H1 (cell line): ENCODE measurements at regions not wholly inside any gene's neighbourhood (a gene's known extent, or its start where the extent isn't known, plus 50 kb on each side); places are given as distances from the start of the nearest gene placed in this dataset.

Experiments
- CTCF ChIA-PET: fragments of 300-600 bp; sonication (Branson Sonifier 250); formaldehyde crosslinking; loops from one replicate; lab custom pipeline; 2021; ENCODE audit not compliant: partially characterized antibody; lab: Charles Lee
- POLR2A ChIA-PET: fragments of 300-600 bp; sonication (Branson Sonifier 250); formaldehyde crosslinking; loops from one replicate; lab custom pipeline; 2021; ENCODE audit warnings: inconsistent platforms; ENCODE audit not compliant: partially characterized antibody; lab: Charles Lee
- DNase-seq, 2 experiments: peaks; one replicate each; pipeline versions ENCODE4 v3.0.0 to v3.0.0-alpha.2; 2010 to 2022; ENCODE audit warnings: low spot score in 2 of 2, low read depth in 1 of 2, mixed read lengths in 1 of 2
- FAIRE-seq: peaks from 2 replicates; lab custom pipeline; 2011; peaks lifted over from hg19 to GRCh38; lab: Jason Lieb, UNC
- H2AFZ ChIP-seq: 2 replicates; pipeline ENCODE4 v1.8.1; 2012; ENCODE audit warnings: low read length, inconsistent platforms
- H2AK5ac ChIP-seq: 2 replicates; pipeline ENCODE4 v1.6.1; 2013; ENCODE audit warnings: low read depth, low read length
- H2BK120ac ChIP-seq: replicated peaks from 2 replicates; pipeline ENCODE3; 2013; ENCODE audit warnings: low read depth, low read length, inconsistent platforms
- H2BK12ac ChIP-seq: 2 replicates; pipeline ENCODE4 v1.6.1; 2013; ENCODE audit warnings: low read depth, low read length
- H2BK15ac ChIP-seq: 2 replicates; pipeline ENCODE4 v1.6.1; 2013; ENCODE audit warnings: low read length
- H2BK20ac ChIP-seq: 2 replicates; pipeline ENCODE4 v1.6.1; 2013; ENCODE audit warnings: low read length
- H2BK5ac ChIP-seq: 2 replicates; pipeline ENCODE4 v1.6.1; 2013; ENCODE audit warnings: low read depth, low read length
- H3K14ac ChIP-seq: 2 replicates; pipeline ENCODE4 v1.6.1; 2013; ENCODE audit warnings: inconsistent platforms; ENCODE audit not compliant: insufficient read length
- H3K18ac ChIP-seq: 2 replicates; pipeline ENCODE4 v1.6.1; 2013; ENCODE audit warnings: low read length; ENCODE audit errors: extremely low read depth
- H3K23ac ChIP-seq: 2 replicates; pipeline ENCODE4 v1.6.1; 2013; ENCODE audit warnings: inconsistent platforms; ENCODE audit not compliant: insufficient read length
- H3K23me2 ChIP-seq: 2 replicates; pipeline ENCODE4 v1.6.1; 2013; ENCODE audit warnings: low read depth, low read length
- H3K27ac ChIP-seq: 2 replicates; pipeline ENCODE4 v1.6.1; 2011; ENCODE audit warnings: low read depth, low read length, inconsistent platforms
- H3K27me3 ChIP-seq, 4 experiments: replicated peaks in 1 of 4; 1 replicate in 1 of 4; 2 replicates in 3 of 4; pipeline versions ENCODE4 v1.6.1 to v1.8.1; 2011 to 2013; ENCODE audit warnings: low read length in 3 of 4, mild to moderate bottlenecking in 3 of 4, inconsistent platforms in 2 of 4, mixed read lengths in 2 of 4, moderate library complexity in 1 of 4; ENCODE audit not compliant: control insufficient read depth in 3 of 4, insufficient read depth in 3 of 4; ENCODE audit errors: extremely low read depth in 1 of 4
- H3K36me3 ChIP-seq, 4 experiments: 2 replicates each; pipeline versions ENCODE4 v1.6.1 to v1.8.1; 2011 to 2013; ENCODE audit warnings: mild to moderate bottlenecking in 4 of 4, low read length in 3 of 4, moderate library complexity in 2 of 4, control low read depth in 1 of 4, inconsistent platforms in 1 of 4; ENCODE audit not compliant: insufficient read depth in 4 of 4, control insufficient read depth in 2 of 4
- H3K4ac ChIP-seq: replicated peaks from 2 replicates; pipeline ENCODE3; 2013; ENCODE audit warnings: low read length, low read depth, mixed read lengths, inconsistent platforms; ENCODE audit not compliant: insufficient read length
- H3K4me1 ChIP-seq, 4 experiments: replicated peaks in 1 of 4; 1 replicate in 1 of 4; 2 replicates in 3 of 4; pipeline versions ENCODE4 v1.6.1 to v1.8.1; 2011 to 2013; ENCODE audit warnings: low read length in 3 of 4, inconsistent platforms in 2 of 4, mixed read lengths in 1 of 4; ENCODE audit not compliant: insufficient read depth in 4 of 4, control insufficient read depth in 3 of 4
- H3K4me2 ChIP-seq, 2 experiments: 2 replicates each; pipeline versions ENCODE4 v1.6.1 to v1.8.1; 2011 to 2013; ENCODE audit warnings: low read depth in 2 of 2, low read length in 2 of 2, control low read depth in 1 of 2, inconsistent platforms in 1 of 2, mild to moderate bottlenecking in 1 of 2; ENCODE audit not compliant: insufficient read depth in 1 of 2
- H3K4me3 ChIP-seq, 4 experiments: fragments of 200-600, 300-600 bp in 1 of 4; sonication (generic), shearing (Covaris generic), sonication (Bioruptor Twin) in 1 of 4; 2 replicates each; pipeline versions ENCODE4 v1.5.1 to v1.8.1; 2011 to 2016; ENCODE audit warnings: low read length in 4 of 4, low read depth in 3 of 4, control low read depth in 2 of 4, inconsistent platforms in 2 of 4, mild to moderate bottlenecking in 2 of 4, mixed read lengths in 1 of 4, moderate library complexity in 1 of 4; ENCODE audit not compliant: insufficient read depth in 2 of 4; ENCODE audit errors: extremely low read depth in 1 of 4
- H3K56ac ChIP-seq: replicated peaks from 2 replicates; pipeline ENCODE3; 2013; ENCODE audit warnings: low read depth, mild to moderate bottlenecking, mixed read lengths, low read length, inconsistent platforms; ENCODE audit not compliant: insufficient read length
- H3K79me1 ChIP-seq: 2 replicates; pipeline ENCODE4 v1.6.1; 2013; ENCODE audit warnings: low read depth, low read length, control low read depth
- H3K79me2 ChIP-seq, 2 experiments: 2 replicates each; pipeline versions ENCODE4 v1.6.1 to v1.8.1; 2012 to 2013; ENCODE audit warnings: low read length in 2 of 2, mild to moderate bottlenecking in 2 of 2, inconsistent platforms in 1 of 2; ENCODE audit not compliant: insufficient read depth in 2 of 2, control insufficient read depth in 1 of 2
- H3K9ac ChIP-seq, 4 experiments: replicated peaks in 1 of 4; 1 replicate in 1 of 4; 2 replicates in 3 of 4; pipeline versions ENCODE4 v1.6.1 to v1.8.1; 2011 to 2013; ENCODE audit warnings: low read depth in 3 of 4, low read length in 3 of 4, control low read depth in 2 of 4, mild to moderate bottlenecking in 2 of 4, moderate library complexity in 2 of 4, inconsistent platforms in 1 of 4; ENCODE audit errors: extremely low read depth in 1 of 4
- H3K9me3 ChIP-seq, 2 experiments: 2 replicates each; pipeline versions ENCODE4 v1.6.1 to v1.8.1; 2012 to 2013; ENCODE audit warnings: mild to moderate bottlenecking in 2 of 2, moderate library complexity in 2 of 2, control low read depth in 1 of 2, inconsistent platforms in 1 of 2, low read depth in 1 of 2, low read length in 1 of 2, mixed read lengths in 1 of 2; ENCODE audit not compliant: insufficient read depth in 2 of 2
- H4K20me1 ChIP-seq, 2 experiments: replicated peaks in 1 of 2; 2 replicates each; pipeline versions ENCODE3 to v1.8.1; 2011 to 2013; ENCODE audit warnings: inconsistent platforms in 2 of 2, low read length in 2 of 2, mild to moderate bottlenecking in 1 of 2; ENCODE audit not compliant: insufficient read depth in 2 of 2, control insufficient read depth in 1 of 2
- H4K5ac ChIP-seq: 2 replicates; pipeline ENCODE4 v1.6.1; 2013; ENCODE audit warnings: low read length, low read depth, mixed read lengths, inconsistent platforms; ENCODE audit not compliant: insufficient read length
- H4K8ac ChIP-seq: 2 replicates; pipeline ENCODE4 v1.8.0; 2013; ENCODE audit warnings: mild to moderate bottlenecking, moderate library complexity, low read length, inconsistent platforms; ENCODE audit not compliant: insufficient read depth; ENCODE audit errors: extremely low read depth
- H4K91ac ChIP-seq: replicated peaks from 2 replicates; pipeline ENCODE3; 2013; ENCODE audit warnings: low read length, mixed read lengths, inconsistent platforms; ENCODE audit not compliant: insufficient read length
- ATF2 ChIP-seq: IDR thresholded peaks from 2 replicates; pipeline ENCODE4 v1.6.1; 2012; ENCODE audit warnings: low read length, inconsistent platforms
- BCL11A ChIP-seq, 2 experiments: IDR thresholded peaks; one replicate each; pipeline ENCODE4 v1.6.1; 2011; ENCODE audit warnings: low read depth in 2 of 2, low read length in 2 of 2, mild to moderate bottlenecking in 2 of 2
- CREB1 ChIP-seq: IDR thresholded peaks from 2 replicates; pipeline ENCODE4 v1.6.1; 2012; ENCODE audit warnings: inconsistent platforms
- EGR1 ChIP-seq: IDR thresholded peaks from 2 replicates; pipeline ENCODE4 v1.6.1; 2011; ENCODE audit warnings: low read depth, low read length, borderline replicate concordance
- FOSL1 ChIP-seq: IDR thresholded peaks from 2 replicates; pipeline ENCODE4 v1.6.1; 2011; ENCODE audit warnings: mild to moderate bottlenecking, low read depth, low read length, moderate library complexity; ENCODE audit not compliant: insufficient read depth
- HDAC6 ChIP-seq: IDR thresholded peaks from one replicate; pipeline ENCODE4 v1.7.1; 2012; ENCODE audit warnings: low read depth, mild to moderate bottlenecking, inconsistent platforms, low read length, moderate library complexity
- MAFK ChIP-seq: IDR thresholded peaks from 2 replicates; pipeline ENCODE4 v1.6.1; 2012; ENCODE audit warnings: low read depth, mild to moderate bottlenecking, improper control_type of control experiment, low read length
- POLR2A ChIP-seq, 2 experiments: IDR thresholded peaks; 1 replicate in 1 of 2; 2 replicates in 1 of 2; pipeline ENCODE4 v1.6.1; 2011; ENCODE audit warnings: low read depth in 2 of 2, low read length in 2 of 2, mild to moderate bottlenecking in 2 of 2; ENCODE audit errors: control extremely low read depth in 1 of 2
- RBBP5 ChIP-seq: IDR thresholded peaks from 2 replicates; pipeline ENCODE4 v1.7.1; 2012; ENCODE audit warnings: low read depth, mild to moderate bottlenecking, inconsistent platforms, low read length, moderate library complexity, borderline replicate concordance
- SAP30 ChIP-seq: fragments of 300-600 bp; sonication (generic); IDR thresholded peaks from 2 replicates; pipeline ENCODE4 v1.7.1; 2012; ENCODE audit warnings: low read length, moderate library complexity, mild to moderate bottlenecking, inconsistent platforms; ENCODE audit not compliant: insufficient read depth, insufficient replicate concordance
- TAF1 ChIP-seq: IDR thresholded peaks from 2 replicates; pipeline ENCODE4 v1.6.1; 2011; ENCODE audit warnings: mild to moderate bottlenecking, low read depth, low read length
- WGBS, 2 experiments: shearing (Covaris generic) in 1 of 2; methylation state at CpG; one replicate each; pipeline versions ENCODE4 v1.1.6 to v1.1.7; 2013 to 2015; ENCODE audit warnings: low lambda C conversion rate in 2 of 2, mixed read lengths in 2 of 2, inconsistent platforms in 1 of 2, low coverage in 1 of 2, missing lambda C conversion rate in 1 of 2; ENCODE audit not compliant: insufficient replicate concordance in 2 of 2, insufficient coverage in 1 of 2, insufficient read length in 1 of 2; ENCODE audit errors: extremely low coverage in 1 of 2, missing lambda C conversion rate in 1 of 2; 5-methylcytosine and 5-hydroxymethylcytosine counted together

GRCh38 chr18:7370375-7370774 lies 139.5 kb downstream of the LRRC30 start:
- no peak overlapping the region for H3K4me3 ChIP-seq
- H3K4me1 ChIP-seq: no peaks in the 10 kb centered on the region; a peak in 2 of 7 replicates
- no peak overlapping the region for H3K56ac ChIP-seq
- no peaks in the 10 kb centered on the region for H3K36me3 ChIP-seq
- H3K79me2 ChIP-seq: no peaks in the 10 kb centered on the region
- H4K20me1 ChIP-seq: no peaks in the 10 kb centered on the region
- no peaks in the 10 kb centered on the region for H3K9me3 ChIP-seq
- H2BK20ac ChIP-seq: no peak overlapping the region
- no peaks in the 10 kb centered on the region for H3K23me2 ChIP-seq
- no peak overlapping the region for H2AK5ac ChIP-seq
- H3K23ac ChIP-seq: no peak overlapping the region
- no peak overlapping the region for H3K14ac ChIP-seq
- H3K18ac ChIP-seq: no peak overlapping the region
- H3K4me2 ChIP-seq: no peak overlapping the region
- H4K91ac ChIP-seq: no peak overlapping the region
- ChIA-PET CTCF (no interaction called here), POLR2A (no interaction called here)
- no peak overlapping the region for H2BK12ac ChIP-seq
- H3K27ac ChIP-seq: no peak overlapping the region
- DNase-seq (no peak), FAIRE-seq (no peak)
- H4K5ac ChIP-seq: no peak overlapping the region
- no peak overlapping the region for H2BK120ac ChIP-seq
- H3K79me1 ChIP-seq: no peaks in the 10 kb centered on the region
- no peak overlapping the region for H4K8ac ChIP-seq
- H2BK15ac ChIP-seq: no peak overlapping the region
- no peak overlapping the region for H2AFZ ChIP-seq
- 95% methylated on average over 6 of the region's 7 CpGs; no CpG with 5 or more reads in 1 of the 2 experiments for WGBS, 2 experiments
- no peak overlapping the region for H3K4ac ChIP-seq
- H3K27me3 ChIP-seq: no peaks in the 10 kb centered on the region
- no peak overlapping the region for H2BK5ac ChIP-seq
- H3K9ac ChIP-seq: no peak overlapping the region
- TF ChIP-seq FOSL1: no peak
- no peak for TF ChIP-seq EGR1
- no peak for TF ChIP-seq HDAC6
- no peak for TF ChIP-seq RBBP5
- no peak for TF ChIP-seq POLR2A (IDR thresholded peaks at IDR 0.05; ENCODE audit: control extremely low read depth in 1 of 2, low read depth in 2 of 2, low read length in 2 of 2)
- TF ChIP-seq BCL11A (IDR thresholded peaks at IDR 0.05; ENCODE audit: low read depth in 2 of 2, low read length in 2 of 2): no peak
- no peak for TF ChIP-seq CREB1
- no peak for TF ChIP-seq SAP30
- TF ChIP-seq ATF2: no peak
- no peak for TF ChIP-seq MAFK
- no peak for TF ChIP-seq TAF1
